Panc1 (cell line): ENCODE measurements at regions not wholly inside any gene's neighbourhood (a gene's known extent, or its start where the extent isn't known, plus 50 kb on each side); places are given as distances from the start of the nearest gene placed in this dataset.

Experiments
- ATAC-seq: fragments of 200-7000 bp; cut with Tn5 transposase; 2 replicates; pipeline ENCODE4 v1.9.1; 2020; ENCODE audit warnings: mild to moderate bottlenecking, moderate library complexity
- BruUV-seq: library from RNA; stranded (reverse); fragments of 400-500 nt; replicated peaks from 2 replicates; lab custom pipeline; 2021; lab: Mats Ljungman, UMichigan
- CTCF ChIA-PET: fragments of 300-600 bp; sonication (Branson Sonifier 250); formaldehyde crosslinking; loops from one replicate; lab custom pipeline; 2022; ENCODE audit warnings: antibody characterized with exemption; lab: Charles Lee
- POLR2A ChIA-PET: fragments of 300-600 bp; sonication (Branson Sonifier 250); formaldehyde crosslinking; loops from one replicate; lab custom pipeline; 2022; ENCODE audit warnings: antibody characterized with exemption; lab: Charles Lee
- DNase-seq: peaks from one replicate; pipeline ENCODE4 v3.0.0-alpha.2; 2010; ENCODE audit warnings: low read depth, low spot score
- H3K27ac ChIP-seq: 2 replicates; pipeline ENCODE4 v1.5.1; 2011; ENCODE audit warnings: mild to moderate bottlenecking, low read length, inconsistent platforms
- H3K27me3 ChIP-seq: fragments of 200-500 bp; sonication (Bioruptor generic); 2 replicates; pipeline ENCODE4 v1.6.0; 2014; ENCODE audit warnings: low read length, inconsistent platforms; ENCODE audit not compliant: control insufficient read depth, insufficient read depth
- H3K36me3 ChIP-seq: fragments of 200-500 bp; sonication (Bioruptor generic); 2 replicates; pipeline ENCODE4 v1.5.1; 2014; ENCODE audit warnings: inconsistent platforms, mild to moderate bottlenecking, low read length, moderate library complexity; ENCODE audit not compliant: control insufficient read depth, insufficient read depth
- H3K4me1 ChIP-seq: 2 replicates; pipeline ENCODE4 v1.5.1; 2011; ENCODE audit warnings: inconsistent platforms, mild to moderate bottlenecking, low read length, moderate library complexity; ENCODE audit not compliant: control insufficient read depth, insufficient read depth
- H3K4me3 ChIP-seq, 2 experiments: 2 replicates each; pipeline ENCODE4 v1.5.1; 2011 to 2012; ENCODE audit warnings: low read depth in 2 of 2, low read length in 2 of 2, mild to moderate bottlenecking in 2 of 2, inconsistent platforms in 1 of 2, moderate library complexity in 1 of 2
- H3K9me3 ChIP-seq: fragments of 200-500 bp; sonication (Bioruptor generic); 2 replicates; pipeline ENCODE4 v1.5.1; 2014; ENCODE audit warnings: low read depth, mild to moderate bottlenecking, inconsistent platforms, low read length, moderate library complexity; ENCODE audit not compliant: control insufficient read depth, insufficient read depth
- POLR2AphosphoS5 ChIP-seq: IDR thresholded peaks from 2 replicates; pipeline ENCODE4 v1.6.1; 2012; ENCODE audit warnings: mild to moderate bottlenecking, low read depth, low read length, moderate library complexity
- REST ChIP-seq, 2 experiments: IDR thresholded peaks; 2 replicates each; pipeline ENCODE4 v1.6.1; 2011 to 2012; ENCODE audit warnings: low read depth in 2 of 2, control low read depth in 1 of 2, low read length in 1 of 2, mild to moderate bottlenecking in 1 of 2, moderate library complexity in 1 of 2; ENCODE audit not compliant: insufficient read depth in 1 of 2
- SIN3A ChIP-seq: IDR thresholded peaks from 2 replicates; pipeline ENCODE4 v1.6.1; 2012; ENCODE audit warnings: low read depth, mild to moderate bottlenecking, low read length, moderate library complexity, borderline replicate concordance; ENCODE audit not compliant: insufficient read depth
- TCF7L2 ChIP-seq: IDR thresholded peaks from 2 replicates; pipeline ENCODE4 v1.6.1; 2011; ENCODE audit warnings: mild to moderate bottlenecking, low read depth, low read length, inconsistent platforms
- in situ Hi-C: cut with HindIII; loops from 2 replicates; pipeline ENCODE4 v1.10.0; 2016; ENCODE audit warnings: low sequenced_read_pairs, low pct_unique_long_range_greater_than_20kb
- intact Hi-C: fragments of 100-400 bp; cut with micrococcal nuclease; formaldehyde crosslinking; loops from one replicate; pipeline ENCODE4 v1.10.0; 2022; ENCODE audit not compliant: unreplicated experiment
- TF ChIP-seq, protein P1 (sequence below): fragments of 450-650 bp; IDR thresholded peaks from 2 replicates; pipeline ENCODE4 v1.5.1; 2017; ENCODE audit warnings: mild to moderate bottlenecking

GRCh38 chr13:40197049-40197448, 469.4 kb downstream of the FOXO1 start:
- Histone ChIP-seq H3K4me1 (no peaks in the 10 kb centered on the region), H3K27me3 (no peaks in the 10 kb centered on the region), H3K27ac (no peak overlapping the region), H3K9me3 (no peaks in the 10 kb centered on the region), H3K36me3 (no peaks in the 10 kb centered on the region), H3K4me3 (no peak overlapping the region)
- DNase-seq (no peak), ATAC-seq (no peak)
- CTCF ChIA-PET: no interaction called here
- TF ChIP-seq, protein P1, sequence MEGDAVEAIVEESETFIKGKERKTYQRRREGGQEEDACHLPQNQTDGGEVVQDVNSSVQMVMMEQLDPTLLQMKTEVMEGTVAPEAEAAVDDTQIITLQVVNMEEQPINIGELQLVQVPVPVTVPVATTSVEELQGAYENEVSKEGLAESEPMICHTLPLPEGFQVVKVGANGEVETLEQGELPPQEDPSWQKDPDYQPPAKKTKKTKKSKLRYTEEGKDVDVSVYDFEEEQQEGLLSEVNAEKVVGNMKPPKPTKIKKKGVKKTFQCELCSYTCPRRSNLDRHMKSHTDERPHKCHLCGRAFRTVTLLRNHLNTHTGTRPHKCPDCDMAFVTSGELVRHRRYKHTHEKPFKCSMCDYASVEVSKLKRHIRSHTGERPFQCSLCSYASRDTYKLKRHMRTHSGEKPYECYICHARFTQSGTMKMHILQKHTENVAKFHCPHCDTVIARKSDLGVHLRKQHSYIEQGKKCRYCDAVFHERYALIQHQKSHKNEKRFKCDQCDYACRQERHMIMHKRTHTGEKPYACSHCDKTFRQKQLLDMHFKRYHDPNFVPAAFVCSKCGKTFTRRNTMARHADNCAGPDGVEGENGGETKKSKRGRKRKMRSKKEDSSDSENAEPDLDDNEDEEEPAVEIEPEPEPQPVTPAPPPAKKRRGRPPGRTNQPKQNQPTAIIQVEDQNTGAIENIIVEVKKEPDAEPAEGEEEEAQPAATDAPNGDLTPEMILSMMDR: no peak
- no peak for TF ChIP-seq TCF7L2
- no peak for TF ChIP-seq SIN3A
- TF ChIP-seq REST (IDR thresholded peaks at IDR 0.05; ENCODE audit: insufficient read depth in 1 of 2, low read depth in 2 of 2, low read length in 1 of 2): no peak
- no peak for TF ChIP-seq POLR2AphosphoS5
- BruUV-seq: no TSS peak
- POLR2A ChIA-PET: no interaction called here
- intact Hi-C loops (no loop called here), in situ Hi-C loops (no loop called here)

GRCh38 chr13:40197936-40198595, 468.4 kb downstream of the FOXO1 start:
- no TSS peak for BruUV-seq
- in situ Hi-C loops: no loop called here
- H3K4me1 ChIP-seq: no peaks in the 10 kb centered on the region
- no peaks in the 10 kb centered on the region for H3K27me3 ChIP-seq
- no peak for TF ChIP-seq POLR2AphosphoS5
- TF ChIP-seq, protein P1: no peak
- no peak for TF ChIP-seq REST (IDR thresholded peaks at IDR 0.05; ENCODE audit: insufficient read depth in 1 of 2, low read depth in 2 of 2, low read length in 1 of 2)
- TF ChIP-seq TCF7L2: no peak
- TF ChIP-seq SIN3A: no peak
- intact Hi-C loops: no loop called here
- no peak for DNase-seq
- H3K4me3 ChIP-seq: no peak overlapping the region
- no peak overlapping the region for H3K27ac ChIP-seq
- H3K9me3 ChIP-seq: no peaks in the 10 kb centered on the region
- POLR2A ChIA-PET: no interaction called here
- H3K36me3 ChIP-seq: no peaks in the 10 kb centered on the region
- CTCF ChIA-PET: no interaction called here
- no peak for ATAC-seq
